NCI-H2171 (cell line): ENCODE measurements at regions not wholly inside any gene's neighbourhood (a gene's known extent, or its start where the extent isn't known, plus 50 kb on each side); places are given as distances from the start of the nearest gene placed in this dataset.
"Not testable (repeated sequence)": the region's sequence is repeated elsewhere in the genome, so short reads cannot be mapped to it uniquely, and the experiment has no call there.

ENCODE experiments used
- DNase-seq: peaks from one replicate; lab custom pipeline; 2025; lab: John Stamatoyannopoulos, UW

DNA sequence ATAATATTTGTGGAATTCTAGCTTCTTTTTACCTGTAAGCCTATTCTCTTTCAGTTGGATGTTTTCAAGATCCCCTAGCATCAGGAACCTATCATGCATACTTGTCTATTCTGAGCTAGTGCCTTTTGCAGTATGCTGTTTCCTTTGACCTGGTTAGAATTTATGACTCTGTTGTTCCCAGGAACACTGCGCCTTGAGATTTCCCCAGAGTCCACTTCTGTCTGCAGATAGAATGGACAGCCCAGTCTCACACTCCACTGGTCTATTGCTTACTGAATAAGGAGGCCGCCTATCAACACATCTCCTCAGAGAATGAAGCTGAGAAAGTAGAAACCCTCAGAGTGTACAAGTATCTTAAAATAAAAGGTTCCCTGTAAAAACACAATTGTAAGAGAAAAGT is 465.1 kb upstream of the GALNTL6 start:
- DNase-seq = no peak

DNA sequence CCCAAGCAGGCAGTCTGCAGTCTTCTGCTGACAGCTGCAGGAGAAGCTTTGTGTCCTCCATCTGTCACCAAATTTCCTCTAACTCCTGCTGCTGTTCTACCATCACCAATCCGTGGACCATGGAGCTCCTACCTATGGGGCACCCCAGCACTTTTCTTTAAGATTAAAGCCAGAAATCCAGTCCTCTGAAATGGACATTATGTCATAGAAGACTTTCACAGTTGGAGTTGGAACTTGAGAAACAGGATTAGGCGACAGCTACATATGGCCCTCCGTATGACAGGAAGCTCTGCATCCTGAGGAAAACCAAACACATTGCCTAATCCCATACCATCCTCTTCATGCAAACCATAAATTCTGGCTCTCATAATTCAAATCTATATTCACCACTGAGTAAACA is 470.6 kb upstream of the GALNTL6 start:
- no peak for DNase-seq

DNA sequence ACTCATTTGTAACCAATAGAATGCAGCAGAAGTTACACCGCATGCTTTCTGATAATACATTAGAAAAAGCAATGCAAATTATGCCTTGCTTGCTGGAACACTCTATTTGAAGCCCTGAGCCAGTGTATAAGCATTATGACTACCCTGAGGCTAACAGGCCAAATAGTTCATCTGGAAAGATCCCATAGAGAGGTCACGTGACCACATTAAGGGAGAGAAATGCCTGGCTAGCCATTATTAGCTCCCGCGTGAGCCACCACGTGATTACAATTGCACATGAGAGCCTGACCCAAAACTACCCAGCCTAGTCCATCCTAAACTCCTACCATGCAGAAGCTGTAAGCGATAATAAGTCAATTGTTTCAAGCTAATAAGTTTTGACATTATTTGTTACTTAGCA is 472.9 kb upstream of the GALNTL6 start:
- no peak for DNase-seq

DNA sequence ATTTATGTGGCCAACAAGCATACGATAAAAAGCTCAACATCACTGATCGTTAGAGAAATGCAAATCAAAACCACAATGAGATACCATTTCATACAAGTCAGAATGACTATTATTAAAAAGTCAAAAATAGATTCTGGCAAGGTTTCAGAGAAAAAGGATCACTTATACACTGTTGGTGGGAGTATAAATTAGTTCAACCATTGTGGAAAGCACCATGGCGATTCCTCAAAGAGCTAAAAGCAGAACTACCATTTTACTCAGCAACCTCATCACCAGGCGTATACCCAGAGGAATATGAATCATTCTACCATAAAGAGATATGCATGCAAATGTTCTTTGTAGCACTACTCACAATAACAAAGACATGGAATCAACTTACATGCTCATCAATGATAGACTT is 478.7 kb upstream of the GALNTL6 start:
- DNase-seq = no peak

DNA sequence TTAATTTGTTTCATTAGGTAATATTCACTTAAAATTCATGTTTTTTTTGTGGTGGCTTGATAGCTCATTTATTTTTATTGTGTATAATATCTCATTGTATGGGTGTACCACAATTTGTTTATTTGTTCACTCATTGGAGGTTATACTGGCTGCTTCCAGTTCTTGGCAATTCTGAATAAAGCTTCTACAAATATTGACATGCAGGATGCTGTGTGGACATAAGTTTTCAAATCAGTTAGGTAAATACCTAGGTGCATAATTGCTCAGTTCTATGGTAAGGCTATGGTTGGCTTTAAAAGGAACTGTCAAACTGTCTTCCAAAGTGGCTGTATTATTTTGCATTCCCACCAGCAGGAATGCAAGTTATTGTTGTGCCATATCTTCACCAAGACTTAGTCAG is 504.5 kb upstream of the GALNTL6 start:
- DNase-seq = no peak

DNA sequence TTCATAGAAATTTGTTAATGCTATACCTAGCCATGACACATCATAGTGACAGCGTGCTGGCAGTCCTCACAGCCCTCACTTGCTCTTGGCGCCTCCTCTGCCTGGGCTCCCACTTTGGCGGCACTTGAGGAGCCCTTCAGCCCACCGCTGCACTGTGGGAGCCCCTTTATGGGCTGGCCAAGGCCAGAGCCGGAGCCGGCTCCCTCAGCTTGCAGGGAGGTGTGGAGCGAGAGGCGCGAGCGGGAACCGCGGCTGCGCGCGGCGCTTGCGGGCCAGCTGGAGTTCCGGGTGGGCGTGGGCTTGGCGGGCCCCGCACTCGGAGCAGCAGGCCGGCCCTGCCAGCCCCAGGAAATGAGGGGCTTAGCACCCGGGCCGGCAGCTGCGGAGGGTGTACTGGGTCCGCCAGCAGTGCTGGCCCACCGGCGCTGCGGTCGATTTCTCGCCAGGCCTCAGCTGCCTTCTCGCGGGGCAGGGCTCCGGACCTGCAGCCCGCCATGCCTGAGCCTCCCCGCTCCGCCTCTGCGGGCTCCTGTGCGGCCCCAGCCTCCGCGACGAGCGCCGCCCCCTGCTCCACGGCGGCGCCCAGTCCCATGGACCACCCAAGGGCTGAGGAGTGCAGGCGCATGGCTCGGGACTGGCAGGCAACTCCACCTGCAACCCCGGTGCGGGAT is 515.0 kb upstream of the GALNTL6 start:
- DNase-seq = not testable (repeated sequence)

DNA sequence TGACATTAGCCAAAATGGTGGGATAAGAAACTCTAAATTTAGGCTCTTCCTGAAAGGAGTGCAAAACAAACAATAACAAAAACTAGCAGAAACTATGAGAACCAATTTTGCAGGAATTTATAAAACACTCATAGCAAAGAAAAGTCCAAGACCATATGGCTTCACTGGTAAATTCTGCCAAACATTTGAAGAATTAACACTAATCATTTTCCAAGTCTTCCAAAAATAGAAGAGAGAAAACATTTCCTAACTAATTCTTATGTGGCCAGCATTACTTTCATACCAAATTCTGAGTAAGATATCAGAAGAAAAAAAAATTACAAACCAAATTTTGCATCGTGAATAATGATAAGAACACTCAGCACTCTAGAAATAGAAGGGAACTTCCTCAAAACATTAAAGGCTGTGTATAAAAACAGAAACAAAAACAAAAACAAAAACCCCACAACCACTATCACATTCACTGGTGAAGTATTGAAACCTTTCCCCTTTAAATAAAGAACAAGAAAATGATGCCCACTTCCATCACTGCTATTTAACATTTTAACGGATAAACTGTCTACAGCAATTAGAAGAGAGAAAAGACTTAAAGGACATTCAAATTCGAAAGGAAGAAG is 524.3 kb upstream of the GALNTL6 start:
- no peak for DNase-seq

DNA sequence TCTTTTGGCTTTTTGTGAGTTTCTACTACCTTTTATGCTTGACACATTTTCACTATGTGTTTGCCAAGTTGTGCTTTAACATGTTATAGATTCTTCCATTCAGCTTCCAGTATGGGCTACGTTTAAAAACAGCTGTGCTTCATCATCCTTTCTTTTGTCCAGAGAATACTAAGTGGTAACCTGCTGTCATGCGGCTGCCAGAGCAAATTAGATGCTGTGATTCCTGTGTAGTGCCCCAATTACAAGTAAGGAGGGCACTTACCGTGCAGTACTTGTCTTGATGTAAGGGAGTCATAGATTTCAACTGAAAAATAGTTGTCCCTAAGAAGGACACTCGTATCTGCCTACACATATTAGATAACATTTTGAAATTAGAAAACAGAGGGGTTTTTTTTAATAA is 531.8 kb upstream of the GALNTL6 start:
- no peak for DNase-seq

DNA sequence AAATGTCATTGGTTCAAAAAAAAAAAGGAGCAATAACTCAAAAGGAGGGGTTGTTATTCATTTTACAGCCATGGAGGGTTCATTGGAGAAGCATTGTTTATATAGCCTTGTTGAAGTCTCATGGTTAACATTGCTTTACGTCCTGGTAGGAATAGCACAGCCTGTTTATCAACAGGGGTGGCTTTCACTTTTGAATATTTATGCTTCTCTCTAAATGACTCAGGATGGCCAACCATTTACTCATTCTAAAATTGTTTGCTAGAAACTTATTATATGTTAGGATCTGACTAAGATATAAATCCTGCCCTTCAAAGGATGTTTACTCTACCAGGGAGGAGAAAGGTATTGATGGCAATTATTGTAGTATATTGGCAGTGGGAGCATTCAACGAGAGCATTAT is 534.1 kb upstream of the GALNTL6 start:
- DNase-seq = no peak

DNA sequence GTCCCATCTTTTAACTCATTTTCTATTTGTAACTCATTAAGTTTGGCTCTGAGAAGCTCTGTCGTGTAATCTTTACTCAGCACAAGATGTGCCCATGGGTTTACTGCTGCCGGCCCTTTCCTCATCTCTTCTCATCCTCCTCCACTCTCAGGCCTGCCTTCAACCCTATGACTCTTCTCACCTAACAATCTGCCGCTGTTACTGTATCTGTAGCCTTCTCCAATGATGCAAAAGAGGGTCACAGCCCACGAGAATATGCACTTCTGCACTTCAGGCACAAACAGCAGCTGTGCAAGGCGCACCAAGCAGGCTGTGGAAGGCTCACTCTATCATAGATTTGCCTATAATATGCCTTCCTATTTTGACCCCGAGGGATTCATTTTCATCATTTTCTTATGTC is 546.5 kb upstream of the GALNTL6 start:
- no peak for DNase-seq

DNA sequence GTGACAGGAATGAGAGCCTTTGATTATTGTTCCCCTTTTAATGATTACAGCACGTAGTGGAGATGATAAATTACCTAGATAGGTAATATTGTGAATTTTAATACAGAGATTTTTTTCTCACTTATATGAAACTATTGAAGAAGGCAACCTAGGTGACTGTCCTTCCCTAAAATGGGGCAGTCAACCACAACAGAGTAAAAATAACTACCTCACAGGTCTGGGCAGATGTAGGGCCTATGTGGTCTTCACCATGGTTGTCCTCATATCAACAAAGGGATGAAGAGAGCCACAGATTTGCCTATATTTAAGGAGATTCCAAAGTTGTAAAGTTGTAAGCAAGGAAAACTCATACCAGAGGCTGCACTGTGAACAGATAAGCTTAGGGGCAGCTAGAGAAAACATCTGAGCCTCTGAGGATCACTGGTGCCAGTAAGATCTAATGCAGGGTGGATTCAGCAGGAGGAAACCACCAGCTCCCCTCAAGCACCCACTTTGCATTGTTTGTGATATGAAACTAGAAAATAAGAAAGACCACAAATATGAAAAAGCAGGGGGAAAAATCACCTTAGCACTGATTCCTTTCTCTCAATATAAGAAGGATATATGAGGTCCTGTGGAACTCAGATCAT is 547.9 kb upstream of the GALNTL6 start:
- no peak for DNase-seq

DNA sequence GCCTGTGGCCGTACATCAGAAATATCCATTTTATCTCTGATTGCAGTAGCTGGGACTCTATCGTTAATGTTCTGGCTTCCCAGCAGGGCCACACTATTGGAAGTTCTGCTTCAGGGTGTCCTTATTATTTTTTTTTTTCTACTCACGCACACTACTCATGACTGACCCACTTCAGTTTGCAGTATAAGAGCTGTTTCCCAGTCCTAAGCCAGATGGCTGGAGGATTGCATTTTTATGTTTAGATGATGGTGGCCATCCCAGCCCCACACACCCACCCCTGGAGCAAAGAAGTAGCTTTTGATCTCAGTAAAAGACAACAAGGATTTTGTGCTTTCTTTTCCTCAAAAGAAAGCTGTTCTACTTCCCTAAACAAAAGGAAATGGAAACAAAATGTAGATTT is 557.0 kb upstream of the GALNTL6 start:
- DNase-seq = no peak

DNA sequence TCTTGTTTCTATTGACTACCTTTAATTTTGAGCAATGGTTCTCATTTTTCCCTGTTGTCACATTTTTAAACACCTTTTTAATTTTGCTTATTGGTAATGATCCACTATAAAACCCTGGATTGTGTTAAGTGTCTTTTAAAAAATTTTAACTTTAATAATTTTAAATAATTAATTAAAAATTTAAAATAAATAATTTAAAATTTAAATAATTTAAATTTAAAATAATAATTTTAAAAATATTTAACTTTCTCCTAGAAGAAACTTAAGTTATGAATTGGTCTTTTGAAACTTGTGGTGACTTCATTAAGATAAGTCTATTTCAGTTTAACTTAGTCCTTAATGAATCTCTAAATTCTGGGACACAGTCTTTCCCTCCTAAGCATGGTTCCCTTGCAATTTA is 566.3 kb upstream of the GALNTL6 start:
- no peak for DNase-seq

DNA sequence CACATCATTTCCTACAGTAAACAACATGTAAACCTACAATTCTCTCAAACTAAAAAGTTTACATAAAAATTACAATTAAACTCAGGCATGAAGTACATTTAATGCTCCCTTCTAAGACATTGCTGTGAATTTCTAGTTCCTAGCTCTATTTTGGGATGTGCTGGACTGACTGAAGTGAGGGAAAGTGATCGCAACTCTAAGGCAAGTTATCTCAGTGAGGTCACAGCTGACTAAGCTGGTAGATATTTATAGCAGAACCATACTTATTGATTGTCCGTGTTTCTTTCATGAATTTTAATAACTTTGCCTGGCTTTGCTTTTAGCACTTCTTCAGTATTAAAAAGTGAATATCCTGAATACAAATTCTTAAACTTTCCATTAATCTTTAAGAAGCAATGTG is 570.4 kb upstream of the GALNTL6 start:
- no peak for DNase-seq

DNA sequence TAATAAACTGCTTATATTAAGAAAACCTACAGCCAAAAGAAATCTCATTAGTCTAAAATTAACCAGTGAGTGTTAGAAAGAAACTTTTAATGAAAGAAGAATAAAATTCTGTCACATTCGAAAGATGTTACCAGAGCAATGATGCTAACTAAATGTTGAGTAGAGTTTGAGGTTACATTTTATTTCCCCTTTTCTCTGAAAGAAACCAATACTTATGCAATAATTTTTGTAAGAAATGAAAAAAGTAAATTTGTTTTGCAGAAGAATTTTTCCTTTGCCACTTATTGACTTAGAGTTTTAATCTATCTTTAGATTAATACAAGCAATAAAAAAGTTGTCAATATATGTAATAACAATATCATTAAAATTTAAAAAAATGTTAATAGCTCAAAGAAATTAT is 574.0 kb upstream of the GALNTL6 start:
- DNase-seq = no peak

DNA sequence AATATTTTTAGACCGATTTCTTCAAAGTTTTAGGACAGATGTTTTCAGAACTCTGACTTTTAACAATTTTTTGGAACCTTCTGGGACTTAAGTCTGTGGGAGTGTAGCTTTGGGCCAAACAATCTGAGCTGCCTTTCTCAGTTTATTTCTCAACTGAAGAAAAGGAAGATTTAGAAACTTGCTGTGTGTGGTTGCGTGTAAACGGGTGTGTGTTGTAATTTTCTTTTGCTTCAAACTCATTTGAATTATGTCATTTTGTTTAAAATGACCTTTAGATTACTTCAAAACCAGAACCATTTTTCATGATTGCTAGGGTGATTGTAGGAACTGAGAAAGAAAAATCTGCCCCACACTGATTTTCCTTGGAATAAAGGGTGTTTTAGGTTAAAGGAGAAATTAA is 577.7 kb upstream of the GALNTL6 start:
- DNase-seq = no peak

DNA sequence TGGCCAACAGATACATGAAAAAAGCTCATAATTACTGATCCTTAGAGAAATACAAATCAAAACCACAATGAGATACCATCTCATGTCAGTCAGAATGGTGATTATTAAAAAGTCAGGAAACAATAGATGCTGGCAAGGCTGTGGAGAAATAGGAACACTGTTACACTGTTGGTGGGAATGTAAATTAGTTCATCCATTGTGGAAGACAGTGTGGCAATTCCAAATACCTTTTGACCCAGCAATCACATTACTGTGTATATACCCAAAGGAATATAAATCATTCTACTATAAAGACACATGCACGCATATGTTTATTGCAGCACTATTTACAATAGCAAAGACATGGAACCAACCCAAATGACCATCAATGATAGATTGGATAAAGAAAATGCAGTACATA is 583.9 kb upstream of the GALNTL6 start:
- not testable (repeated sequence) for DNase-seq

DNA sequence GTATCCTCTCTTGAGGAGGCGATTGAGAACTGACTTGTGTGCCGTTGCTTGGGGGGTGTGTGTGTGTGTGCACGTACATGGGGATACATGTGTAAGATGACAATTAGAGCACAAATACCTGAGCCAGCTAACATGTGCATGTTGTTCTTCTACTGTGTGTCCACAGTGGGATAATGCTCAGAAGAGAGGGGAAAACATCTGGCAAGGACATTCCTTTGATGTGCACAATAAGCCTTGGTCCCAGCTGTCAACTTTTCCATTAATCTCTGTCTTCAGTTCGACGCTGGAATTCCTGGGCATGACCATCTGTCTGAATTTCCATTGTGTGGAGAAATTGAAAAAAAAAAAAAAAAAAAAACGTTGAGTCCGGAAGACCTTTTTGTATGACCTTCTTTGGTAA is 592.0 kb upstream of the GALNTL6 start:
- no peak for DNase-seq

DNA sequence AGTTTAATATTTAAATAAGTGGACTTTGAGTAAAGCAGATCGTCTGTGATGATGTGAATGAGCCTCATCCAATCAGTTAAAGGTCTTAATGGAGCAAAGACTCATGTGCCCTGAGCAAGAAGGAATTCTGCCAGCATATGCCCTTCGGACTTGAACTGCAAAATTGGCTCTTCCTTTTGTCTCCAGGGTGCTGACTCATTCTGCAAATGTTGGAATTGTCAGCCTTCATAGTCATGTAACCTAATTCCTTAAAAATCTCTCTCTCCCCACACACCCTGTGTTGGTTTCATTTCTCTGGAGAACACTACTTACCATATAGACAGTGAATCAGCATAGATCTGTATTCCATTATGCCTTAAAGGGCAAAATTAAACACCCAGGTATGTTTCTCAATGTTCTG is 609.8 kb upstream of the GALNTL6 start:
- no peak for DNase-seq

DNA sequence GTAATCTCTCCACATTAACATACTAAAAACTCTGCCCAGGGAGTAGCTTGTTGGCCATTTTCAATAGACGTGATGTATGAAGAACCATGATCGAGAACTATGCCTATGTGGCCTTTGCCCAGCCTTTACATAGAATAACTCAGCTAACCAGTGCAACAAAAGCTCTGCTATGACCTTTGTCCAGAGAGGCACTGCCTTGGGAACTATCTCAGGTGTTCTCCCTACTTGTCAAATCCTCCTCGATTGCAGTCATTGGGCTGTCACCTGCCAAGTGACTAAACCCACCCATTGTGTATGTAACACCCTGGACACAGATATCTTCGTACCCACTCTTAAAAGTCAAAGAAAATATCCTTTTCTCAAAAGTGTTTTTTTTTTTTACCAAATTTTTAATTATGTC is 610.3 kb upstream of the GALNTL6 start:
- no peak for DNase-seq

DNA sequence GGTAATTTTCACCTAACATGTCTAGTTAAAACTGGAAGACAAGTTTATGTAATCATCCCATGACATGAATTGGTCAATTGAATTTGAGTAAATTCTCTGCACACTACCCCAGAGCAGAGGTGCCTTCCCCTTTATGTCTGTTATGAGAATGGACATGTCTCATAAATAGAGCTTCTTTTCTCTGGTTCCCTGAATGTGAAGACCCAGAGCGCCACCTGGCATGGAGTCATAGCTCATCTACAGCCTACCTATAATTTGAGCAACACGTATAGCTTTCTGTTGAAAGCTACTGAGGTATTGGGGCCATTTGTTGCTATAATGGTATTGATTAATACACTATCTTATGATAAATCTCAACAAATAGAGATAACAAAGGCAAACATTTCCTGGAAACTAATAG is 626.5 kb upstream of the GALNTL6 start:
- no peak for DNase-seq

DNA sequence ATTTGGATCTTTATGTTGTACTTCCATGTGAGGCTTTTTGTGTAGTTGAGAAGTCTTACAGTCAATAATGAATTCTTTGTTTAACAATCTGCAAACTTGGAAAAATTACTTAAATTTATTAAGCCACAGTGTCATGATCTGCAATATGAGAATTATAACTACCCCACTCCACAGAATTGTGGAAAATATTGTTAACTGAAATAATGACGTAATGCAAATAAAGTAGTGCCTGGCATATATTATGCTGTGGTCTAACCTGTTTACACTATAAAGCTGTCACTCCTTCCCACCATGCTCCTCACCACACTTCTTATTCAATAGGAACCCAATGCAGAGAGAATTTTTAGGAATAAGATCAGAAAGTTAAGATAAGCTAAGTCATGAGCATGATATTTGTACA is 632.1 kb upstream of the GALNTL6 start:
- DNase-seq = no peak

DNA sequence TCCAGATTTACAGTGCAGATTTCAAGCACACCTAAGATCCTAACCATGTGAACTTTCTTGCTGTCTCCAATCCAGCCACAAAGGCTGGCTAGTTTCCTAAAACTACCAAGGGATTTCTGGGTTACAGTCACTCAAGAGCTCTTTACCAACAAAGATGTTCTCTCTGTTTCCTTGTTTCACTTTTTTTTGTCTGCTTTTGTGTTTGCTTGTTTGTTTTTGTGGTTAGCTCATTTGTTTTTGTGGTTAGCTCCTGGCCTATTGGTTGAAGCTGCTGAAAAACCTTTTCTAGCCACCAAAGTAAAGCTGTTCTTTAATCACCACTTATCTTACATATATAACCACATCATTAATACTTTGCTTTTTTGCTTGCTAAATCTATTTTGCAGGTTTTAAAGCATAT is 642.5 kb upstream of the GALNTL6 start:
- no peak for DNase-seq

DNA sequence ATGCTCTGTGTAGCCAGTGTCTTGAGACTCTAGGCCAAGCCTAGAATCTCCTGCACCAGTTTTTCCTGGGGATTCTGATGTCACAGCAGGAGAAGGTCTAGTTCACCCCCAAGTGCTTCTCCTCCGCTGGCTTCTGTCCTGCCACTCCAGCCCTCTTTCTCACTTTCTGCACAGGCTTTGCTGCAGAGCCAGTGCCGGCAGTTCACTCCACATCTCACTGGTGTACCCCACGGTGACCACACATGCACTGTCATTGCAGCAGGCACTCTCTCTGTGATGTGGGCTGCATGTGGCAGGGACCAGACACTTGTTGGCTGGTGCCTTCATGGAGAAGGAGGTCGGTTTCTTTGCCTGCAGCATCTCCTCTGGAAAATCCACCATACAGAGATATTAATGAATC is 643.8 kb upstream of the GALNTL6 start:
- no peak for DNase-seq
